ENCODE measurements at regions not wholly inside any gene's neighbourhood (a gene's known extent, or its start where the extent isn't known, plus 50 kb on each side); places are given as distances from the start of the nearest gene placed in this dataset.
A peak's percentile ranks its signal among the peaks of the same experiment; 100 is the strongest.

- H3K4me2 ChIP-seq, result no peak overlapping the region
Measured at GRCh38 chr15:93614386-93615104, 525.5 kb upstream of the RGMA start.

GRCh38 chr15:93613386-93613785, 524.4 kb upstream of the RGMA start:
- no peak for TF ChIP-seq Cebpa-rat (IDR thresholded peaks at IDR 0.05)
- Histone ChIP-seq H3K4me2 (no peak overlapping the region), H3K9me3 (no peaks in the 10 kb centered on the region), H3K4me3 (no peak overlapping the region), H3K27me3 (no peaks in the 10 kb centered on the region), H3K27ac (no peak overlapping the region), H4K20me1 (no peaks in the 10 kb centered on the region), H3K4me1 (no peaks in the 10 kb centered on the region), H3K36me3 (no peaks in the 10 kb centered on the region), H3K9ac (no peak overlapping the region)

More at GRCh38 chr15:93614386-93615104, 525.5 kb upstream of the RGMA start:
- Histone ChIP-seq H3K4me1 (no peaks in the 10 kb centered on the region), H3K36me3 (no peaks in the 10 kb centered on the region), H4K20me1 (no peaks in the 10 kb centered on the region), H3K9ac (no peak overlapping the region), H3K27ac (no peak overlapping the region), H3K4me3 (no peak overlapping the region), H3K27me3 (no peaks in the 10 kb centered on the region), H3K9me3 (no peaks in the 10 kb centered on the region)
- no peak for TF ChIP-seq Cebpa-rat (IDR thresholded peaks at IDR 0.05)

DNA sequence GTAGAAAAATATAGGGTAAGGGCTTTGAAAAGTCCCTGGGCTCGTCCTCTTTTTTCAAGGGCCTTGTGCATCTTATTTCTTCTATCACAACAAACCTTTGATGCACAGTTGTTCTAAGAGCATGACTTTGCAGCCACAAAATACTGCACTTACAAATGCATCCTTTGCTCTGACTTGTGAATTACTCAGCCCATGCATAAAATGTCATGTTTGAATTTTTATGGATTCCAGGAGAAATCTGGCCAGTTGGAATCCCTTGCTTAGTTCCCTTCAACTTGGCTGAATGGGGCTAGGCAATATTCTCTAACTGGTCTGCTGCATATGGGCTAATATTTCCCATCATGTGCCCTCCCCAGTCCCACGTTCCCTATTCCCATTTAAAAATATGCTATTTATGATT, 523.9 kb upstream of the RGMA start:
- Histone ChIP-seq H3K4me2 (no peak overlapping the region), H3K36me3 (no peaks in the 10 kb centered on the region), H3K4me1 (no peaks in the 10 kb centered on the region), H3K9me3 (no peaks in the 10 kb centered on the region), H3K9ac (no peak overlapping the region), H4K20me1 (no peaks in the 10 kb centered on the region), H3K27ac (no peak overlapping the region), H3K27me3 (no peaks in the 10 kb centered on the region), H3K4me3 (no peak overlapping the region)
- TF ChIP-seq Cebpa-rat (IDR thresholded peaks at IDR 0.05), result no peak

GRCh38 chr15:93610944-93611343, 521.9 kb upstream of the RGMA start:
- Histone ChIP-seq H3K27ac (no peak overlapping the region), H4K20me1 (no peaks in the 10 kb centered on the region), H3K9ac (no peak overlapping the region), H3K4me3 (no peak overlapping the region), H3K9me3 (no peaks in the 10 kb centered on the region), H3K36me3 (no peaks in the 10 kb centered on the region), H3K4me2 (no peak overlapping the region), H3K4me1 (no peaks in the 10 kb centered on the region), H3K27me3 (no peaks in the 10 kb centered on the region)
- no peak for TF ChIP-seq Cebpa-rat (IDR thresholded peaks at IDR 0.05)

- Histone ChIP-seq H3K9me3 (no peaks in the 10 kb centered on the region), H4K20me1 (no peaks in the 10 kb centered on the region), H3K4me2 (no peak overlapping the region), H3K27me3 (no peaks in the 10 kb centered on the region), H3K4me1 (no peaks in the 10 kb centered on the region), H3K9ac (no peak overlapping the region), H3K36me3 (no peaks in the 10 kb centered on the region), H3K27ac (no peak overlapping the region), H3K4me3 (no peak overlapping the region)
- no peak for TF ChIP-seq Cebpa-rat (IDR thresholded peaks at IDR 0.05)
Measured at GRCh38 chr15:93608643-93609148, 519.7 kb upstream of the RGMA start.

- H3K4me2 ChIP-seq, result peak overlapping the region; percentile 46; the same call in 1 of the 2 replicates
- TF ChIP-seq Cebpa-rat (IDR thresholded peaks at IDR 0.05), result no peak
- no peaks in the 10 kb centered on the region for H3K27me3 ChIP-seq
Measured at GRCh38 chr15:93603550-93603949, 514.5 kb upstream of the RGMA start.

DNA sequence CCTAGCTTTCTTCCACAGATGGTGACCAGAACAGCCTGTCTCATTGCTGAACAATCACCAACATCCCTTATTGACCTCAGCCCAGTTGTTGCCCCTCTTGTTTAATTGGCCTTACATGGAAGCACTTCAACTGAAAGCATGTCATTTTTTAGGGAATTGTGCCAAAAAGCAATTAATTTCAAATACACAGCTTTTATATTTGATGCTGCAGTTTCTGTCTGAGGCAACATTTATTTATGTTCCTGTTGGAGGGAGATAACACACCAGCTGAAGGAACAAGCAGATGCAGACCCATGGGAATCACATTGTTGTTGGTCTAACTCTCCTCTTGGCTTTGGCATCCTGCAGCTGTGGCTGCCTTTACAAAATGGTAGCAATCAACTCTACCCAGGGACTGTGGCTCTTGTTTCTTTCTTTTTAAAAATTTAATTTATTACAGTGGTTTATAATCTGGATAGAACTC, 498.1 kb upstream of the RGMA start:
- H3K4me1 ChIP-seq, result peaks cover 26% of the 10 kb centered on the region
- H4K20me1 ChIP-seq, result no peaks in the 10 kb centered on the region
- H3K4me2 ChIP-seq, result peak overlapping the region; percentile 55
- no peaks in the 10 kb centered on the region for H3K27me3 ChIP-seq
- TF ChIP-seq Cebpa-rat (IDR thresholded peaks at IDR 0.05), result no peak
- peak overlapping the region; percentile 60 for H3K27ac ChIP-seq
- H3K9me3 ChIP-seq, result peaks cover 10% of the 10 kb centered on the region; the same call in 1 of the 2 replicates
- peak overlapping the region; percentile 7; the same call in 1 of the 2 replicates for H3K9ac ChIP-seq
- H3K36me3 ChIP-seq, result no peaks in the 10 kb centered on the region
- H3K4me3 ChIP-seq, result 0 out of 2 replicates have a peak overlapping the region, but pooled peaks have one; percentile 0

More at GRCh38 chr15:93603550-93603949, 514.5 kb upstream of the RGMA start:
- Histone ChIP-seq H4K20me1 (no peaks in the 10 kb centered on the region), H3K36me3 (no peaks in the 10 kb centered on the region), H3K4me3 (no peak overlapping the region), H3K9me3 (no peaks in the 10 kb centered on the region), H3K27ac (no peak overlapping the region), H3K4me1 (peaks cover 23% of the 10 kb centered on the region), H3K9ac (no peak overlapping the region)

GRCh38 chr15:93585012-93585411, 496.0 kb upstream of the RGMA start:
- Histone ChIP-seq H3K4me2 (no peak overlapping the region), H3K36me3 (no peaks in the 10 kb centered on the region), H3K27me3 (no peaks in the 10 kb centered on the region), H4K20me1 (no peaks in the 10 kb centered on the region), H3K4me3 (no peak overlapping the region), H3K27ac (no peak overlapping the region), H3K4me1 (peaks cover 26% of the 10 kb centered on the region), H3K9ac (no peak overlapping the region), H3K9me3 (peaks cover 13% of the 10 kb centered on the region; the same call in 1 of the 2 replicates)
- no peak for TF ChIP-seq Cebpa-rat (IDR thresholded peaks at IDR 0.05)

DNA sequence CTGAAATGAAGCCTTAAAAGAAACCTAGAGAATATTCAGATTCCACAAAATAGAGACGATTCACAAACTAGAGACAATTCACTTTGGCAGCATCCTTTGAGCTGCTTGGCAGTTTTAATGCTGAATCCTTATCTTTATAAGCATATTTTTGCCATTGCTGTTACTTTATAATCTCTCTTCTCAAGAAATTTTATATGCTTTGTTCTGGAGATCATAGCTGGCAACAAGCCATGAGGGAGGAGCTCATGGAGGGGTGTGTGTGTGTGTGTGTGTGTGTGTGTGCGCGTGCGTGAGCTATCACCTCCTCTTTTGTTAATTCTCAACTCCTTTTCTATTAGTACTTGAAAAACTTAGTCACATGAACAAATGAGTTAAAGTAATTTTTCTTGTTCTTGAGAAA, 495.0 kb upstream of the RGMA start:
- Histone ChIP-seq H3K36me3 (no peaks in the 10 kb centered on the region), H4K20me1 (no peaks in the 10 kb centered on the region), H3K4me3 (no peak overlapping the region), H3K9ac (no peak overlapping the region), H3K9me3 (peaks cover 19% of the 10 kb centered on the region), H3K4me1 (peaks cover 26% of the 10 kb centered on the region), H3K27ac (no peak overlapping the region), H3K4me2 (no peak overlapping the region), H3K27me3 (no peaks in the 10 kb centered on the region)
- no peak for TF ChIP-seq Cebpa-rat (IDR thresholded peaks at IDR 0.05)

DNA sequence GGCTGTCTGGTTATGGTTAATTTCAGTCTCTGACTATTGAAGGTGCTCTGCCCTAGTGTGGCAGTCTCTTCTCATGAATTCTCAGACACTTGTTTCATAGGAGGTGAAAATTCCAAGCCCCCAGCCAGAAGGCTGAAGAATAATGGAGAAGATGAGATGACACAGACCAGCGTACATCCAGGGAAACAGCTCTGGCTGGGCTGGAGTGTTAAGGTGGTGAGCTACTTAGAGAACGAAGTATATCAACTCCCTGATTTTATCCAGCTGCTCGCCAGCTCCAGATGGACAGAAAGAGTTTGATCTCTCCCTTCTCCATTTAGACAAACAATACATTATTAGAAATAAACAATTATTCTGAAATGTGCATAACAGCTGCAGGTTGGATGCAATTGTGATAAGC, 494.5 kb upstream of the RGMA start:
- no peaks in the 10 kb centered on the region for H4K20me1 ChIP-seq
- TF ChIP-seq Cebpa-rat (IDR thresholded peaks at IDR 0.05), result no peak
- H3K9ac ChIP-seq, result no peak overlapping the region
- no peaks in the 10 kb centered on the region for H3K27me3 ChIP-seq
- H3K36me3 ChIP-seq, result no peaks in the 10 kb centered on the region
- H3K4me3 ChIP-seq, result no peak overlapping the region
- H3K27ac ChIP-seq, result no peak overlapping the region
- no peak overlapping the region for H3K4me2 ChIP-seq
- H3K9me3 ChIP-seq, result peaks cover 23% of the 10 kb centered on the region
- peaks cover 23% of the 10 kb centered on the region for H3K4me1 ChIP-seq
